ENCODE measurements at regions not wholly inside any gene's neighbourhood (a gene's known extent, or its start where the extent isn't known, plus 50 kb on each side); places are given as distances from the start of the nearest gene placed in this dataset.

DNA sequence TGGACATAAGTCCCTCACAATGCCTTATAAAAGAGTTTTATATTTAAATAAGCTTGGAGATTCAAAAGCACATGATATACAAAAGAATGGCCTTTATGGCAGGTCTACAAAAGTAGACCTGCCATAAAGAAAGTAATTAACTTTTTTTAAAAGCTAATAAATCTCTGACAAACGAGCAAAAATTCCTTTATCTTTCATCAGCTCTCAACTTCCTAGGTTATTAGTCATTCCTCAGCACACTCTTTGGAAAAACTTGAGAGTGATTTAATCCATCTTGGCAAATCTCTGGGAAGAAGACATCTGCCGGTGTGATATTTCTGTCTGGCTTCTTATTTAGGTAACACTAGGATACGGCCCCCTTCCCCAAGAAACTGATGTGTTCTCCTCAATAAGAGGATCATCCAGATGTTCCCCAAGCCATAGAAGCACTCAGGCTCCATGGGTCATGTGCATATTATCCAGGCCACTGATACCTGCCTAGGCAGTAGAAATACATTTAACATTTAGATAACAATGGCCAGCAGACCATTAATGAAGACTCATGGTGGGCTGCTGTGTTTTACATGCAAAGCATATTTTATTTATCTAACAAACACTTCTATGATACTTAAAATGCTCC is 372.7 kb downstream of the LIG4 start:
- TF ChIP-seq POLR2A (IDR thresholded peaks at IDR 0.05; ENCODE audit: extremely low read depth, insufficient read length) (no peak), MYC (IDR thresholded peaks at IDR 0.05; ENCODE audit: low read depth, low read length) (no peak)
- TF ChIP-seq, protein P1, sequence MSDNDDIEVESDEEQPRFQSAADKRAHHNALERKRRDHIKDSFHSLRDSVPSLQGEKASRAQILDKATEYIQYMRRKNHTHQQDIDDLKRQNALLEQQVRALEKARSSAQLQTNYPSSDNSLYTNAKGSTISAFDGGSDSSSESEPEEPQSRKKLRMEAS (IDR thresholded peaks at IDR 0.05; ENCODE audit: low read depth, low read length): no peak
- TF ChIP-seq, protein P2, sequence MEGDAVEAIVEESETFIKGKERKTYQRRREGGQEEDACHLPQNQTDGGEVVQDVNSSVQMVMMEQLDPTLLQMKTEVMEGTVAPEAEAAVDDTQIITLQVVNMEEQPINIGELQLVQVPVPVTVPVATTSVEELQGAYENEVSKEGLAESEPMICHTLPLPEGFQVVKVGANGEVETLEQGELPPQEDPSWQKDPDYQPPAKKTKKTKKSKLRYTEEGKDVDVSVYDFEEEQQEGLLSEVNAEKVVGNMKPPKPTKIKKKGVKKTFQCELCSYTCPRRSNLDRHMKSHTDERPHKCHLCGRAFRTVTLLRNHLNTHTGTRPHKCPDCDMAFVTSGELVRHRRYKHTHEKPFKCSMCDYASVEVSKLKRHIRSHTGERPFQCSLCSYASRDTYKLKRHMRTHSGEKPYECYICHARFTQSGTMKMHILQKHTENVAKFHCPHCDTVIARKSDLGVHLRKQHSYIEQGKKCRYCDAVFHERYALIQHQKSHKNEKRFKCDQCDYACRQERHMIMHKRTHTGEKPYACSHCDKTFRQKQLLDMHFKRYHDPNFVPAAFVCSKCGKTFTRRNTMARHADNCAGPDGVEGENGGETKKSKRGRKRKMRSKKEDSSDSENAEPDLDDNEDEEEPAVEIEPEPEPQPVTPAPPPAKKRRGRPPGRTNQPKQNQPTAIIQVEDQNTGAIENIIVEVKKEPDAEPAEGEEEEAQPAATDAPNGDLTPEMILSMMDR (IDR thresholded peaks at IDR 0.05; ENCODE audit: low read depth, low read length): no peak
- no peak overlapping the region for H3K4me3 ChIP-seq (ENCODE audit: low read depth, low read length)
- no peak for DNase-seq (ENCODE audit: low read depth)

DNA sequence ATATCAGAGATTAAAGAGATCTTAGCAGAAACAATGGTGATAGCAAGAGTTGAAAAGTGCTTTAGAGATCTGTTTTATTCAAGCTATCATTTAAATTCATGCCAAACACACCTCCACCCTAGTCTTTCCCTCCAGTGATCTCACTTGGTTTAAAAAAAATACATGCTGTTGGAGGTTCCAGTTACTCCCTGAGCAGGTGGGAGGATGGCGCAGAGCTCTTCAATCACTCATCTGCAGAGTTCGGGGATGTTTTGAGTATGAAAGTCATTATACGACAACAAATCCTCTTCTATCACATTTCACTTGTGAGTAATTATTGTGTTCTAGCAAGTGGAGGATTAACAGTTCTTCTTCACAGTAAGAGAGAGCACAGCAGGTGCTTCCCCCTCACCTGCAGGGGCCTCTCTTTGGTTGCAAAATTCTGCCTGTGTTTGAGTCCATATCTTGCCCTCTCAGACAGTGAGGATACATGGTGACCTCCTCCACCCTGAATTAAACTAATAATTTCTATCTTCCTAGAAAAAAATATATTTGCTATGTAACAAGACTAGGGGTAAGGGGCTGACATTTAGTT is 376.7 kb downstream of the LIG4 start:
- H3K4me3 ChIP-seq (ENCODE audit: low read depth, low read length): no peak overlapping the region
- no peak for DNase-seq (ENCODE audit: low read depth)
- TF ChIP-seq, protein P1 (IDR thresholded peaks at IDR 0.05; ENCODE audit: low read depth, low read length): no peak
- TF ChIP-seq, protein P2 (IDR thresholded peaks at IDR 0.05; ENCODE audit: low read depth, low read length): no peak
- TF ChIP-seq MYC (IDR thresholded peaks at IDR 0.05; ENCODE audit: low read depth, low read length): no peak
- TF ChIP-seq POLR2A (IDR thresholded peaks at IDR 0.05; ENCODE audit: extremely low read depth, insufficient read length): no peak

DNA sequence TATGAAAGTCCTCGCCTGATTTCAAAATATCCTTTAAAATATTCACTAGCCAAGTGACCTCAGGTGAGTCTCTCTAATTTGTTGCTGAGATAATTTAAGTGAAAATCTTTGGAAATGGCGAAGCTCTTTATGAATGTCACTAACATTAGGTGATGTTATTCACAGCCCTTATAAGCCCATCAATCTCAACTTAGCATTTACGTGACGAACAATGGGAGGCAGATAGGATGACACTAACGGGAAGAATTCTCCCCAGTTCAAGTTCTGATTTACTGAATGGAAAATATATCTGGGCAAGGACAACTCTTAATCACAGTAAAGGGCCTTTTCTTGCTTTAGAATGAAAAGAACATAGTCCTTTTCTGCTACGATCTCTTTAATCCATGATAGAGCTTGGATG is 378.7 kb downstream of the LIG4 start:
- DNase-seq (ENCODE audit: low read depth): no peak
- TF ChIP-seq MYC (IDR thresholded peaks at IDR 0.05; ENCODE audit: low read depth, low read length) (no peak), POLR2A (IDR thresholded peaks at IDR 0.05; ENCODE audit: extremely low read depth, insufficient read length) (no peak)
- TF ChIP-seq, protein P1 (IDR thresholded peaks at IDR 0.05; ENCODE audit: low read depth, low read length): no peak
- TF ChIP-seq, protein P2 (IDR thresholded peaks at IDR 0.05; ENCODE audit: low read depth, low read length): no peak

DNA sequence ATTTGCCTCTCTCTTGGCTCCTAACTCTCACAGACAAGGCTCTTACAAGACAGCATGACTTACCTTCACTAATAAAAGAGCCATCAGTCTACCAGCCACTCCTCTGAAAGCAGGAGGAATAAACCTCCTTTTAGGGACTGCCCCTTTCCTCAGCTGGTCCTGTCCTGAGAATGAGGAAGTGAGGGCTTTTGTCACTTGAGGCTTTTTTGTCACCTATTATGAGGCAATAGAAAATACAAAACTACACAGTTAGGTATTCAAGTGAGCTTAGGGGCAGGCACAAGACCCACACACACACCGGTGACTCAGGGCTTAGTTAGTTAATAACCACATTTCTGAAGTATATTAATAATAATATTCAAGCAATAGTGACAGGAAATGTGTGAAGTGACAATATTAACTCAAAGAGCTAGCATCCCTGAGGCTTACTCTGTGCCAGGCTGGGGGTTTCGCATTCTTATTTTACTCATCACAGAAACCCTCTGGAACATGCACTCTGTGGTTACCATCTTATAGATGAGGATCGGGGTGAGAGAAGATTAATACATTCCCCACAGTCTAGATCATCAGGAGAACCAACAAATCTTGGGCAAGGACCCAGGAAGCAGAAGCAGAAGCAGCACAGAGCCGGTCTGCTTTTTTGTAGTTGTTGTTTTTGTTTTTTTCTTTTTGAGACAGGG is 379.9 kb downstream of the LIG4 start:
- H3K4me3 ChIP-seq (ENCODE audit: low read depth, low read length): no peak overlapping the region
- TF ChIP-seq MYC (IDR thresholded peaks at IDR 0.05; ENCODE audit: low read depth, low read length): no peak
- TF ChIP-seq POLR2A (IDR thresholded peaks at IDR 0.05; ENCODE audit: extremely low read depth, insufficient read length): no peak
- TF ChIP-seq, protein P1 (IDR thresholded peaks at IDR 0.05; ENCODE audit: low read depth, low read length): no peak
- peak; percentile 16 for DNase-seq (ENCODE audit: low read depth)

More for the DNA sequence above, 378.7 kb downstream of the LIG4 start:
- no peak overlapping the region for H3K4me3 ChIP-seq (ENCODE audit: low read depth, low read length)

DNA sequence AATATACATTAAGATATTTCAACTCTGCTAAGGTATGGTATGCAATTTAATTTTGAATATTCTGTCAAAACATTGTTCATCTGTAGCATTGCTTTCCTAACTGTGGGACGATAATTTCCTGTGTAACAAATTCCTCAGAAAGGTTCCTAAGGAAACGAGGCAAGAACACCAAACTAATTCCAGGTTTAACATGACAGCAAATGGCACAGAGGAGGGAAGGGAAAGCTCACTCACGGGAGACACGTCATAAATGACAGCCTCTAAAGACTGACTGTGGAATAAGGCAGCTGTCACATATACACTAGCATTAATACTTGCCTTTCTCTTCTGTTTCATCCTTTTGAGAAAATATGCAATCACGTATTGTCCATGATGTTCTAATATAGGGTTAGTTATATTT is 380.6 kb downstream of the LIG4 start:
- H3K4me3 ChIP-seq (ENCODE audit: low read depth, low read length): no peak overlapping the region
- no peak for DNase-seq (ENCODE audit: low read depth)

More for the DNA sequence above, 380.6 kb downstream of the LIG4 start:
- TF ChIP-seq POLR2A (IDR thresholded peaks at IDR 0.05; ENCODE audit: extremely low read depth, insufficient read length): no peak
- no peak for TF ChIP-seq MYC (IDR thresholded peaks at IDR 0.05; ENCODE audit: low read depth, low read length)
- TF ChIP-seq, protein P2 (IDR thresholded peaks at IDR 0.05; ENCODE audit: low read depth, low read length): no peak
- TF ChIP-seq, protein P1 (IDR thresholded peaks at IDR 0.05; ENCODE audit: low read depth, low read length): no peak

All from NB4 (cell line).